Fibroblast of peridontal ligament (primary cell): ENCODE measurements at regions not wholly inside any gene's neighbourhood (a gene's known extent, or its start where the extent isn't known, plus 50 kb on each side); places are given as distances from the start of the nearest gene placed in this dataset.
A peak's percentile ranks its signal among the peaks of the same experiment; 100 is the strongest.
"Not testable (repeated sequence)": the region's sequence is repeated elsewhere in the genome, so short reads cannot be mapped to it uniquely, and the experiment has no call there.

ENCODE experiments used
- DNase-seq: peaks from one replicate; pipeline ENCODE4 v3.0.0-alpha.2; 2010; ENCODE audit errors: extremely low read depth

DNA sequence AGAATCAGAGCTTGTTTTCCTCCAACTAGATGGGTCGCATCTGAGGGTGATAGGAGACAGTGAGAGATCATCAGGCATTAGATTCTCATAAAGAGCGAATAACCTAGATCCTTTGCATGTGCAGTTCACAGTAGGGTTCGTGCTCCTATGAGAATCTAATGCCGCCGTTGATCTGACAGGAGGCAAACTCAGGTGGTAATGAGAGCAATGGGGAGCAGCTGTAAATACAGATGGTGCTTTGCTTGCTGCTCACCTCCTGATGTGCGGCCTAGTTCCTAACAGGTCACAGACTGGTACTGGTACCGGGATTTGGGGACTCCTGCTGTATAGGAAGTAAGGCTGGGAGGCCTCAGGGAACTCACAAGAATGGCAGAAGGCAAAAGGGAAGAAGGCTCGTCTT lies 276.5 kb downstream of the FAT4 start:
- DNase-seq: no peak

GRCh38 chr4:125594056-125594602 lies 279.4 kb downstream of the FAT4 start:
- no peak for DNase-seq

DNA sequence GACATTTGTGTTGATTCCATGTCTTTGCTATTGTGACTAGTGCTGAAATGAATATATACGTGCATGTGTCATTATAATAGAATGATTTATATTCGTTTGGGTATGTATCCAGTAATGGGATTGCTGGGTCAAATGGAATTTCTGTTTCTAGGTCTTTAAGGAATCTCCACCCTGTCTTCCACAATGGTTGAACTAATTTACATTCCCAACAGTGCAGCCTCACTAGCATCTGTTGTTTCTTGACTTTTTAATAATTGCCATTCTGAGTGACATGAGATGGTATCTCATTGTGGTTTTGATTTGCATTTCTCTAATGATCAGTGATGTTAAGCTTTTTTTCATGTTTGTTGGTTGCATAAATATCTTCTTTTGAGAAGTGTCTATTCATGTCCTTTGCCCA lies 291.2 kb downstream of the FAT4 start:
- DNase-seq: not testable (repeated sequence)

DNA sequence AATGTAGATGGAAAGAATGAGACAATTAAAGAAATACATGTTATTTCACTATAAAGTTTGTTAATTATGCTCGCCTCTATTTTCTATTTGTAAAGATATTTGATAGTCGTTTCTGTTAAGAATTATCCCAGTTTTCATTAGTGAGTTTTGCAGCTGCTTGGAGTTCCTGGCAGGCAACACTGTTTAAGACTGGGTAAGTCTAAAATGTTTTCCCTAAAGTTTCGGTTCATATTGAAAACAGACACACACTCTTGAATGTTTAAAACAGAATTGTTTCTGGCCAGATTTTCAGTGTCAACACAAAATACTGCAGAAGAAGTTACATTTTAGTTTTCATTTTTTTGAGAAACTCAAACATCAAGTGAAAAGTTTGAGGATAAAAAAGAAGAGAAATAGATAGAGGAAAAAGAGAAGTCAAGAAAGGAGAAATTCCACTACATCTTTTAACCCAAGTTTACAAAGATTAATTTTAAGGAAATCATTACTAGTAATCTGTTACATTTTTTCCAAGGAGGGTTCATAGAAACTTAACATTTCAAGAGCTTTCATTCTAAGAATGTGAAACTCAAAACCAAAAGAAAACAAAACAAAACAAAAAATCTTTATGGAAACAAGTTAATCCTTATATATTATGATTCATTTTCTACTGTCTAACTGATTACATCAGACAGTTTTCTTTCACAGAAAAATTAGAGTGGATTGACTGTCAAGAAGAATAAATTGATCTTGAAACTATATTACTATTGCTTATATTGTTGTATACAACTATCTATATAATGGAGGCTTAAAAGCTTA lies 305.5 kb downstream of the FAT4 start:
- DNase-seq: peak; percentile 77

GRCh38 chr4:125624951-125625350 lies 310.2 kb downstream of the FAT4 start:
- no peak for DNase-seq

DNA sequence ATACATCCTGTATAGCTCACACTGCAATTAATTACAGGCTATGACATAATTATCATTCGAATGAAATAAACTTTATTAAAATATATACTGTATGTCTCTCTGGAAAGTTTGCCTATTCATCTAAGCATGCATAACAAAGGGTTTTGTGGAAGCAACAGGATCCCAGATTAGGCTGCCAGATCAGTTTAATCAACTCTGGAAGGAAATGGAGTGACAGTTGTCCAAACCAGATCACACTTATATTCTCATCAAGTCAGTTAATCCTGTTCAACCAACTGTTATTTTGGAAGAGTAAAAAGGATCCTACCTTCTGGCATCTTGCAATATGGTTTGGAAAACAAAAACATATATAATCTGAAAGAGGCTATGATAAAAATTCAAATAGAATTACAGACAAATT lies 312.2 kb downstream of the FAT4 start:
- DNase-seq: no peak

DNA sequence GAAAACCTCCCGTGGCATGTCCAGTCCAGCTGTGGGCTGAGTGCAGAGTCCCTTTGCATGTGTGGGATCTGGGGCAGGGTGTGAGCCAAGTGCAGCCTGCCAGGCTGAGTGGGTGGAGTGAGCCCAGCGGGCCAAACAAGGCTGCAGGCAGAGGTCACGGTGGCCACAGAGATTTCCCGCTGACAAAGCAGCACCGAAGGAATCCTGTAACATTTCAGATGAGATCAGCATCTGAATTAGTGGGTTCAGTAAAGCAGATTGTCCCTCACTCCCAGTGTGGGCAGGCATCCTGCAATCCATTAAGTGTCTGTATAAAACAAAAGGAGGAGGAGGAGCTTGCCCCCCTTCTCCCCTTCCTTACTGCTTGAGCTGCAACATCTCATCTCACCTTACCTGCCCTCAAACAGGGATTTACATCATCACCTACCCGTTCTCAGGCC lies 324.4 kb downstream of the FAT4 start:
- DNase-seq: peak; percentile 31

DNA sequence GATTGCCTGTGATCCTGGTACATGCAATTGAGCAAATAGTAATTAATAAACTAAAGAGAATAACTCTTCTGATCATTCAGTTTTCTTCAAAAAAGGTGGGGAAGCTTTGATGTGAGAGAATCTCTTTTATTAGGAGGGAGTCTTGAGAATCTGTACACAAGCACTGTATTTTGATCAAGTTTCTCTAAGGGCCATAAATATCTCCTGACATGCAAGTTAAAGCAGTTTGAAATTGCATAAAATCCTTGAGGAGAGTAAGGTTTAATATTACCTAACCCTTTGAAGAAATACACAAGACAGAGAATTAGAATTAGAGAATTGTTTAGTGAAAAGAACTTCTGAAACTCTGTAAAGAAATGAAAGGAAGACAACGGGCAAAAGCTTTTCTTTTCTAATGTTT lies 326.9 kb downstream of the FAT4 start:
- no peak for DNase-seq

- no peak for DNase-seq
Measured at GRCh38 chr4:125642645-125643044, 327.9 kb downstream of the FAT4 start.

GRCh38 chr4:125649452-125649851 lies 334.7 kb downstream of the FAT4 start:
- DNase-seq: no peak

DNA sequence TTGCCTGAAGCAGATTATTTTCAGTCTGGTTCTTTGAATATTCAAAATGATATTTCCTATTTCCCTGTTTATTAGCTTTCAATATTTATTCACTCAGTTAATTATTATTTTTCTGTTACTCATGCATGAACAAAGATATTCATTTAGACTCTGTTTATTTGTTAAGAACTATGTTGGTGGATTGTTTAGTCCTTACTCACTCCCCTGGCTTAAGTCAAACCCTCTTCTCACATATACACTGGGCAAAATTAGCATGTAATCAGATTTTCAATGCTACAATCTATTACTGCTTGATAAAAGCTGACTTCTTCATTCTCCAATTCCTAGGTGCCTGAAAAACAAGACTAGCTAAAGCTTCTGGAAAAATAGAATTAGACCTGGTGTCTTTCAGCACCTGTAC lies 335.8 kb downstream of the FAT4 start:
- no peak for DNase-seq

DNA sequence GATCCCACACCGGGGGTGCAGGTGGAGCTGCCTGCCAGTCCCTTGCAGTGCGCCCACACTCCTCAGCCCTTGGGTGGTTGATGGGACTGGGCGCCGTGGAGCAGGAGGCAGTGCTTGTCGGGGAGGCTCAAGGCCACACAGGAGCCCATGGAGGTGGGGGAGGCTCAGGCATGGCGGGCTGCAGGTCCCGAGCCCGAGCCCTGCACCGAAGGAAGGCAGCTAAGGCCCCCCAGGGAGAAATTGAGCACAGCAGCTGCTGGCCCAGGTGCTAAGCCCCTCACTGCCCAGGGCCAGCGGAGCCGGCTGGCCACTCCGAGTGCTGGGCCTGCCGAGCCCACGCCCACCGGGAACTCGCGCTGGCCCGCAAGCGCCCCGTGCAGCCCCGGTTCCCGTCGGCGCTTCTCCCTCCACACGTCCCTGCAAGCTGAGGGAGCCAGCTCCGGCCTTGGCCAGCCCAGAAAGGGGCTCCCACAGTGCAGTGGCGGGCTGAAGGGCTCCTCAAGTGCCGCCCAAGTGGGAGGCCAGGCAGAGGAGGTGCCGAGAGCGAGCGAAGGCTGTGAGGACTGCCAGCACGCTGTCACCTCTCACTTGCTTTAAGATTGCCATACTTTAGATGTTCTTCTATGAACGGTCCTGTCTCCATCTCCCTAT lies 337.1 kb downstream of the FAT4 start:
- DNase-seq: not testable (repeated sequence)

- no peak for DNase-seq
Measured at GRCh38 chr4:125658773-125659172, 344.0 kb downstream of the FAT4 start.

DNA sequence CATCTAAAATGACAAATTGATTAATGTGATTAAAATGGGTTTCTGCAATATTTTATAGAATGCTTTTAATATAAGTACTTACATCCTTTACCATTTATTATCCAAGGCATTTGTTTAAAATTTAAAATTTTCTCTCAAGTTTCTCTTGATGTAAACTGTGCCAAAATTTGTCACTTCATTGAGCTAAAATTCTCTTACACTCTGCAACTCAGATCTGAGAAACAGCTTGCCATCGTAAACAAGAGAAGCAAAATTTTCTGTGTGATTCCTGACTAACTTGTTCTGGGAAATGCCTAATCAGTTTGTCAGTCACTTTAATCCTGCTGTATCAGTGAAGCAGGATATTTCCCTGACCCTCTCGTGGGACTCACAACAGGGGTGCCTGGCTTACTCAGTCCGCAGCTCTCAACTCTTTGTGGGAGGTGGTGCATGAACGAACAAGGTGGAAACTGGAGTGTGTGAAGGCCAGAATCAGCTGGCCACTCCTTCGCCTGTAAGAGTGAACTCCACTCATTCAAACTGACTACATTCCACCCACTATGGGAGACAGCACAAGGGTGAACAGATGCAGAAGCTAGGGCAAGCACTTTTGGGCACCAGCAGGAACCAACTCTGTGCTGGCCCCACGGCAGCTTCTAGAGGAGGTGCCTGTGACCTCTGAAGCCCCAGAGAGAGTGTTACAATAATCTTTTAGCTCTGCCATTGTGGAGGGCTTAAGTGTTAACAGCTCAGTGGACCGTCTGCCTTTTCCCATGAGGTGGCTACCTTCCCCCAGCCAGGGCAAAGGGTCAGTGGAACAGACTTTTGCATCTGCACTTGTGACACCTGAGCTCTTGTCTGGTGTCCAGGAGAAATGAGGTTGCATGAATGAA lies 349.4 kb downstream of the FAT4 start:
- no peak for DNase-seq

- DNase-seq: no peak
Measured at GRCh38 chr4:125666635-125667034, 351.9 kb downstream of the FAT4 start.

- DNase-seq: no peak
Measured at GRCh38 chr4:125676156-125676555, 361.4 kb downstream of the FAT4 start.

DNA sequence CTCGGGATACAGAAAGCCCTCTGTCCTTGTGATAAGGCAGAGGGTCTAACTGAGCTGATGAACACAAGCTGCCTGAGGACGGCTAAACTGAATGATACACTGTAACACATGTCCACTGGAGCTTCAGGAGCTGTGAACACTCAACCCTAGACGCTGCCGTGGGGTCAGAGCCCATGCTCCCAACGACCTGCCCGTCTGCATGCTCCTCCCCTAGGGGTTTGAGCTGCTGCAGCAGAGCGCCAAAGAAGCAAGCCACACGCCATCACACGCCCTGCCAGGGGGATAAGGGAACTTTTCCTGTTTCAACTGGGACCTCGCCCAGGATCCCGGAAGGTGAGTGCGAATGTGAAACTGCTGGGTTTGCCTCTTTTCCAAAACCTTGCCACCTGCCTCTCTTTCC lies 361.8 kb downstream of the FAT4 start:
- DNase-seq: no peak

DNA sequence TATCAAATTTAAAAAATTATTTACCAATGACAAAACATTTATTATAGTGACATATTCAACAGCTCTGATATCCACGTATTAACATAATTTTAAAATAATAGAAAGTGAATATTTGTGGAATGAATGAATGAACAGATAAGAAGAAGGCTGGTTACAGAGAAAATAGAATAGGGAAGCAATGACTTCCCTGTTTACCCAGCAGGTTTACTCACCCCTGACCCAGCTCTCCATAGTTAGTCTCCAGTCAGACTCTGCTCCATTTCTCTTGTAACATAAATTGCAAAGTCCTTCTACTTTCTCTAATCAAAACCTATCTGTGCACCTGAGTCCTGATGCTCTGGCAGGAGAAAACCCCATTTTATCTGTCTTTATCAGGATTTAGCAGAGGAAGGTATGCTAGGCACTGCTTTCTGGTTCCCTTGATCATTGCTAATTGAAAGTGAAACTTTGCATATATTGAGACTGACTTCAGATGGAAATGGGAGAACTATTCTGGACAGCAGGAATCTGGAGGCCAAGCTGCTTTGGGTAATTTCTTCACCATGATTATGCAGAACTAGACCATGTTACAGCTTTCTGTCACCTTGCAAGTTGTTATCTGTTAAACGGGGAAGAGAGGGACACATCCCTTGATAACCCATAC lies 363.0 kb downstream of the FAT4 start:
- peak; percentile 40 for DNase-seq

- DNase-seq: peak; percentile 23
Measured at GRCh38 chr4:125679989-125680388, 365.2 kb downstream of the FAT4 start.

DNA sequence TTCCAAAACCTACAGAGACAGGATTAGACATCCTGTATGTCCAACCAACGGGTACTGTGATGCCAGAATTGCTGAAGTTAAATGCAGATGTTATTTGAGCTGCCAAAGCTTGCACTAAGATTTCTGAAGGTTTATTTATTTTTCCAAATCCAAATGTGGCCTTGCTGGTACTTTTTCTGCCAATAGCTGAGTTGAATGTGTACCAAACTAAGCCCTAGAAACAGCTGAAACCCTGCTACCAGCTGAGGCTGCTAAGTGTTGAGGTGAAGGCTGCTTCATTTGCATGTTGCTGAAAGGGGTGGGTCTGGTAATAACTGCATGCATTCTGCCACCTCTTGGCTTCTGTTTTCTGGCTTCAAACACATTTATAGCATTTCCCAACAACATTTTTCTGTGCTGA lies 366.5 kb downstream of the FAT4 start:
- peak; percentile 77 for DNase-seq

GRCh38 chr4:125682730-125683129 lies 368.0 kb downstream of the FAT4 start:
- no peak for DNase-seq

DNA sequence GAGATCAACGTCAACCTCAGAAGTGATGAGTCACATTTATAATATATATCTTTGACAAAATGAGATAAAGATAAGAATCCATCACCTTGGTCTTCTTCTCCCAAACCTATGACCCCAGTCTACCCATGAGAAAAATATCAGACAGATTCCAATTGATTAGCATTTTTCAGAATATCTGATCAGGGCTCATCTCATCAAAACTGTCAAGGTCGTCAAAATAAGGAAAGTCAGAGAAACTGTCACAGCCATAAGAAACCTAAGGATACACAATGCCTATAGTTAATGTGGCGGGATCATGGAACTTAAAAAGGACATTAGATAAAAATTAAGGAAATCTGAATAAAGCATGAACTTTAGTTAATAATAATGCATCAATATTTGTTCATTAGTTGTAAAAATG lies 374.1 kb downstream of the FAT4 start:
- DNase-seq: no peak
